Testis (tissue), 2 donors: ENCODE measurements at regions not wholly inside any gene's neighbourhood (a gene's known extent, or its start where the extent isn't known, plus 50 kb on each side); places are given as distances from the start of the nearest gene placed in this dataset.

Source experiments
- POLR2A ChIP-seq: fragments of 450-650 bp; IDR thresholded peaks from one replicate; pipeline ENCODE4 v1.6.1; 2017; ENCODE audit warnings: antibody characterized with exemption, mild to moderate bottlenecking, moderate library complexity
- TF ChIP-seq, protein P1 (sequence below), 3 experiments: fragments of 450-650 bp in 2 of 3; fragments of 200-600 bp in 1 of 3; sonication (generic) in 1 of 3; IDR thresholded peaks; one replicate each; pipeline ENCODE4 v1.5.1; 2016 to 2019; ENCODE audit warnings: antibody characterized with exemption in 3 of 3, mild to moderate bottlenecking in 2 of 3, moderate library complexity in 1 of 3

GRCh38 chr5:57693488-57694305 lies 211.1 kb upstream of the ACTBL2 start:
- no peak for TF ChIP-seq POLR2A
- TF ChIP-seq, protein P1, sequence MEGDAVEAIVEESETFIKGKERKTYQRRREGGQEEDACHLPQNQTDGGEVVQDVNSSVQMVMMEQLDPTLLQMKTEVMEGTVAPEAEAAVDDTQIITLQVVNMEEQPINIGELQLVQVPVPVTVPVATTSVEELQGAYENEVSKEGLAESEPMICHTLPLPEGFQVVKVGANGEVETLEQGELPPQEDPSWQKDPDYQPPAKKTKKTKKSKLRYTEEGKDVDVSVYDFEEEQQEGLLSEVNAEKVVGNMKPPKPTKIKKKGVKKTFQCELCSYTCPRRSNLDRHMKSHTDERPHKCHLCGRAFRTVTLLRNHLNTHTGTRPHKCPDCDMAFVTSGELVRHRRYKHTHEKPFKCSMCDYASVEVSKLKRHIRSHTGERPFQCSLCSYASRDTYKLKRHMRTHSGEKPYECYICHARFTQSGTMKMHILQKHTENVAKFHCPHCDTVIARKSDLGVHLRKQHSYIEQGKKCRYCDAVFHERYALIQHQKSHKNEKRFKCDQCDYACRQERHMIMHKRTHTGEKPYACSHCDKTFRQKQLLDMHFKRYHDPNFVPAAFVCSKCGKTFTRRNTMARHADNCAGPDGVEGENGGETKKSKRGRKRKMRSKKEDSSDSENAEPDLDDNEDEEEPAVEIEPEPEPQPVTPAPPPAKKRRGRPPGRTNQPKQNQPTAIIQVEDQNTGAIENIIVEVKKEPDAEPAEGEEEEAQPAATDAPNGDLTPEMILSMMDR (IDR thresholded peaks at IDR 0.05), result no peak
